ENCODE measurements at regions not wholly inside any gene's neighbourhood (a gene's known extent, or its start where the extent isn't known, plus 50 kb on each side); places are given as distances from the start of the nearest gene placed in this dataset.

GRCh38 chr1:37130221-37130948 is 96.1 kb upstream of the GRIK3 start:
- DNase-seq, result no peak

GRCh38 chr1:37131281-37131680 is 97.0 kb upstream of the GRIK3 start:
- no peak for DNase-seq

DNA sequence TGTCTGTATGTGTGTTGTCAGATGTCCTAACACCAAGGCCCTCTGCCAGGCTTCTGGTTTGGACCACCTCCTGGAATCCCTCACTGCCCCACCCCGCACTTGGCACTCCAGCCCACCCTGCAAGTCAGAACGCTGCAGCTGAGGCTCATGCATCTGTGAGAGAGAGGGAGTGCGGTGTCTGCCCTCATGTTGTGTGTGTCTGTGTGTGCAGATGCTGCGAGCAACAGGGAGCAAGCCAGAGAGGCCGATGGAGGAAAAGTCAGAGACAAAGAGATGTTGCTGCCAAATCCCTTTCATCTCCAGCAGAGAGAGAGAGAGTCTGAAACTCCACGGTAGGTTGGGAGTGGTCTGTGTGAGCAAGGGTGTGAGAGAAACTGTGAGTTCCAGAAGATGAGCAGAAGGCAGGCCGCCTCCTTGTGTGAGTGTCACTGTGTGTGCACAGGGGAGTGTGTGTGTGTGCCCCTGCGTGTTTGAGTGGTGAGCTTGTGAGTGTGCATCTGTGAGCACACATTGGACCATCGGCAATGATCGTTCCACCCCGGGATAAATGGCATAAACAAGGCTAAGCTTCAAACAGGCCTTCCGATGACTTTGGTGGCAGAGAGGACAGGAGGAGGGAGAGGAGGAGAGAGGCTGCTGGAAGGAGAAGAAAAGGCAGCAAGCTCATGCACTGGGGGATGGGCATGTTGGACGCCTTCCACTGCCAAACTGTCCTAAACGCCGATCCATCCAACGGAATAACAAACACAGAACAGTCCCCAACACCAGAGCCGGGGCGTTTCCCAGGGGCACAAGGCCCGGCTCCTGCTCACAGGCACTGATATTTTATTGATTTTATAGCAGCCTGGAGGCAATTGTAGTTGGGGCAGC is 99.2 kb upstream of the GRIK3 start:
- no peak for DNase-seq

- no peak for DNase-seq
These were observed 100.3 kb upstream of the GRIK3 start for GRCh38 chr1:37134599-37134998.

DNA sequence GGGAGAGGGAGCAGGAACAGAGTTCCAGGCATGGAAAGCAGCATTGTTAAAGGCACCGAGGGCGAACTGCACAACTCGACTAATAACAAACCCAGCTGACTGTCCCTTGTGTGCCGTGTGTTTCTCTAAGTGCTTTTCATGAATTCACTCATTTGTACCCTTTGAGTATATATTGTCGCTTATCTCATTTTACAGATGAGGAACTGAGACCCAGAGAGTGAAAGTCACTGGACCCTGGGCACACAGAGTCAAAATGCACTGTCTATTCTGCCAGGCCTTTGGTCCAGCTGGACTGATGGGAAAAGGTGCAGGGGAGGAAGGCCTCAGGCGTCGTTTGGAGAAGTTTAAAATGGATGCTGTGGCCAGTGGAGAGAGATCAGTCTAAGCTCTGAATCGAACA is 100.7 kb upstream of the GRIK3 start:
- DNase-seq, result no peak

DNA sequence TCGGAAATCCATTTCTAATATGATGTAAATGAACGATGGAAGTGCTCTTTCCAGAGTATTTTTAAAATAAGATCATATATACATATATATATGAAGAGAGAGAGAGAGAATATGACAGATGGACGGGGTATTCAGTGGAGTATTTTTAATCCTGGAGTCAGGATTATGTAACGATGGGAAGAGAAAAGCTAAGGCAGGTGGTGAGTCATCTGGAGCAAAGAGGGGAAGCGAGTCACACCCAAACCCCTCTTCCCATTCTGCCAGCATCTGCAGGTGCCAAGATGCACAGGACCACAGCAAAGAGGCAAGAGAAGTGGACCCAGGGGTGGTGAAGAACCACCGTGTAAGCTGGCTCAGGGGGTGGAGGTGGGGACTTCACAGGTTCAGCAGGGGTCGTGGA is 102.7 kb upstream of the GRIK3 start:
- no peak for DNase-seq

GRCh38 chr1:37137601-37138000 is 103.3 kb upstream of the GRIK3 start:
- no peak for DNase-seq

GRCh38 chr1:37143800-37144199 is 109.5 kb upstream of the GRIK3 start:
- DNase-seq, result no peak

GRCh38 chr1:37146071-37146470 is 111.8 kb upstream of the GRIK3 start:
- no peak for DNase-seq

DNA sequence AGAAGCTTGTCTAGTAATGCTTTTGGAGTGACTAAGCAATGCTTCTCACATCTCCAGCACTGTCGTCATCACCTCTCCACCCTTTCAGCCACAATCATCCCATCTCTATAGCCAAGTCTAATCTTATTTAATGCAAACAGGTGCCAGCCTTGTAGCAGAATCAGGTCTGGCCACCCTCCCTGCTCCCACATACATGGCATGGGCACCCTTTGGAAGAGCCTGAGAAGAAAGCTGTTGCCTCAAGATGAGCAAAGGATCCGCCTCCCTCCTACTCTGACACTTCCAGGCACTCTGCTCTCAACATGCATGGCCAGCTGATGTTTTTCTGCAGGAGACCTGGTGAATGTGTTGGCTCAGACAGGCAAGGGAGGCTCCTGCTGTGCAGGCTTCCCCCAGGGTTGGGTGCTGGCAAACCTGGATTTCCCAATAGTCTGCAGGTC is 113.1 kb upstream of the GRIK3 start:
- DNase-seq, result no peak

- DNase-seq, result no peak
These were observed 113.6 kb upstream of the GRIK3 start for GRCh38 chr1:37147906-37148305.

- DNase-seq, result no peak
These were observed 114.3 kb upstream of the GRIK3 start for GRCh38 chr1:37148663-37149062.

- no peak for DNase-seq
These were observed 115.0 kb upstream of the GRIK3 start for GRCh38 chr1:37149296-37149695.

DNA sequence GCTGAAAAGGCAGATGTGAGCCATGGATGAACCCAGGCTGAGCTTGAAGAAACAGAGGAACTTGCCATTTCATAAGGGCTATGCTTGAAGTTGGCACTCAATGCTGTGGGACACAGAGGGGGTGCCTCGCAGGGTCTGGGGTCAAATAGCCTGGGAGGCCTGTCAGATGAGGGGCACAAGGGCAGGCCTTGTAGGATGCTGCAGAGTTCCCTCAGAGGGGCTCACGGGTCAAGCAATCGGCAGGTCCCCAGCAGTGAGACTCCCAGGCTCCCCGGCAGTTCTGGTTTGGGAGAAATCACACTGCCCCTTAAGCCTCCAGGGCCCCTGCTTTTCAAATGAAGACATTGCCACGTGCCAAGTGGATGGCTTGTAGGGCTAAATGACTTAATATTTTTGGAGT is 116.7 kb upstream of the GRIK3 start:
- no peak for DNase-seq

DNA sequence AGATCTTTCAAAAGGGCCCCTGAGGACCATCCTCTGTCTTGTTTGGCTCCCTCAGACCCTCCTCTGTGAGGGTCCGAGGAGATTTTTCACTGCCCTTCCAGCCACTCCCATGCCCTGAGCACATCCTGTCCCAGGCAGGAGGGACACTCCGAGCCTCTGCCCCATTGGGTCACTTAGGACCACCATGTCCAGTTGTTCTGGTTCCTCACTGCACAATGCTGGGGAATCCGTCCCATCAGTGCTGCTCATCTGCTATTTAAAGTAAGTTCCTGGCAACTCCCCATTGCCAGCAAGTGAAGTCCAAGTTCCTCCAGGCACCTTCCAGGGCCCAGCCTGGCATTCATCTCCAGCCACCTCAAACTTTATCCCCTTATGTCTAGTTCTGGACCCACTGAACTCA is 117.5 kb upstream of the GRIK3 start:
- DNase-seq, result no peak

DNA sequence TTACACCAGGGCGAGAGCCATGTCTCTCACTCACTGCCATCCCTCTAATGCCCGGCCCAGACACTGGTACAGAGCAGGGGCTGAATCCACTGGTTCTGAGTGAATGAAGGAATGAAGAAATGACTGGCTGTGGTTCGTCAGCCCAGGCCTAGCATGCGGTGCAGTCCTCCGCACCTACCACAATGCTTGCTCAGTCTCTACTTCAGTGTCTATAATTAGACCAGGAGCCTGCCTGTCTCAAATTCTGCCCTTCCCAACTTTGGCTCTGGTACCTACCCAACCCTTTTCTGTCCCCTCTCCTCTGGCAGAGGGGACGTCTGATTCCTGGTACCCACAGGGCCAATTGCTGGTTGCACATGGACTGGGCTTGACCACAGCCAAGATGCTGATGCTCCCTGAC is 118.2 kb upstream of the GRIK3 start:
- no peak for DNase-seq

- DNase-seq, result no peak
These were observed 119.1 kb upstream of the GRIK3 start for GRCh38 chr1:37153116-37154100.

- DNase-seq, result no peak
These were observed 122.3 kb upstream of the GRIK3 start for GRCh38 chr1:37156646-37157045.

DNA sequence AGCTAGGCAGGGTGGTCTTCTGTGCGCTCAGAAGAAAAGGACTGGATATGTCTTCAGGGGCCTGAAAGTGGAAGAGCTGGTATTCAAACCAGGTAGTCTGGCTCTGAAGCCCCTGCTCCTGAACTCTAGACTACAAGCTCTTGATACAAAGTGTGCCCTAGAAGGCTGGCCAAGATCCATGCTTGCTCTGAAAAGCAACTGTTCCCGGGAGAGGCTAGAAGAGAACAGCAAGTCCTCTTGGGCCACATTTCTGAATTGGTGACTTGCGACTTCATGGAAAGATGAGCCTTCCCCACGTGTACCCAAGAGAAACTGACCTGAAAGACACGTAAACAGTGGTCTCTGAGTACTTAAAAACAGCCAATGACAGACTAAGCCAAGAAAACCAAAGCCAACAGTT is 123.3 kb upstream of the GRIK3 start:
- no peak for DNase-seq

GRCh38 chr1:37158113-37158749 is 123.9 kb upstream of the GRIK3 start:
- DNase-seq, result no peak

- DNase-seq, result peak; percentile 0
These were observed 124.8 kb upstream of the GRIK3 start for GRCh38 chr1:37159102-37159501.

GRCh38 chr1:37161171-37161570 is 126.9 kb upstream of the GRIK3 start:
- no peak for DNase-seq

DNA sequence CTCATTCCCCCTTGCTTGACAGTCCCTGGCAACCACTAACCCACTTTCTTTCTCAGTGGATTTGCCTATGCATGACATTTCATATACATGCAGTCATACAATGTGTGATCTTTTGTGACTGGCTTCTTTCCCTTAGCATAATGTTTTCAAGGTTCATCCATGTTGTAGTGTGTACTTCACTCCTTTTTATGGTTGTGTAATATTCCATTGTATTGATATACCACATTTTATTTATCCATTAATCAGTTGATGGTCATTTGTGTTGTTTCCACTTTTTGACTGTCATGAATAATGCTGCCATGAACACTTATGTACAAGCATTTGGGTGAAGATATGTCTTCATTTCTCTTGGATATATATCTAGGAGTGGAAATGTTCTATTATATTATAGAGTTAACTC is 127.7 kb upstream of the GRIK3 start:
- DNase-seq, result no peak

Data from CD4-positive, alpha-beta T cell treated with Interleukin-17A for 1 hour (primary cell).